ENCODE measurements at regions not wholly inside any gene's neighbourhood (a gene's known extent, or its start where the extent isn't known, plus 50 kb on each side); places are given as distances from the start of the nearest gene placed in this dataset.

- no peak for DNase-seq (ENCODE audit: low spot score)
- peaks cover 0 to 15% (median 0%) of the 10 kb centered on the region in 4 donors for H3K27me3 ChIP-seq (ENCODE audit: control insufficient read depth in 4 of 4, insufficient read depth in 4 of 4, low read length in 3 of 4)
Observed at GRCh38 chr1:38784452-38785284, 74.9 kb downstream of the RRAGC start.

GRCh38 chr1:38783640-38784229, 75.8 kb downstream of the RRAGC start:
- H3K9me3 ChIP-seq (ENCODE audit: control insufficient read depth in 4 of 4, low read length in 3 of 4), result no peaks in the 10 kb centered on the region
- no peak for TF ChIP-seq CTCF (IDR thresholded peaks at IDR 0.05; ENCODE audit: low read depth, low read length, missing input control)
- TF ChIP-seq MAX (IDR thresholded peaks at IDR 0.05), result no peak
- TF ChIP-seq RXRA (IDR thresholded peaks at IDR 0.05), result no peak
- TF ChIP-seq NR2F2 (IDR thresholded peaks at IDR 0.05), result no peak
- no peak for TF ChIP-seq REST (IDR thresholded peaks at IDR 0.05)
- no peak for TF ChIP-seq YY1 (IDR thresholded peaks at IDR 0.05)
- TF ChIP-seq TAF1 (conservative IDR thresholded peaks at IDR 0.05), result no peak
- TF ChIP-seq ATF3 (IDR thresholded peaks at IDR 0.05), result no peak
- no peak for TF ChIP-seq FOXA1 (IDR thresholded peaks at IDR 0.05)
- TF ChIP-seq HNF4A (conservative IDR thresholded peaks at IDR 0.05), result no peak
- no peak for TF ChIP-seq ZBTB33 (IDR thresholded peaks at IDR 0.05)
- no peak overlapping the region for H3K9ac ChIP-seq (ENCODE audit: low read depth in 1 of 2, low read length in 2 of 2)
- H3K4me3 ChIP-seq (ENCODE audit: low read depth in 1 of 3, low read length in 3 of 3), result no peak overlapping the region
- DNase-seq (ENCODE audit: low spot score), result no peak
- peaks cover 0 to 4% (median 0%) of the 10 kb centered on the region in 4 donors for H3K4me1 ChIP-seq (ENCODE audit: control insufficient read depth in 4 of 4, insufficient read depth in 4 of 4, low read length in 3 of 4)
- no peaks in the 10 kb centered on the region for H3K36me3 ChIP-seq (ENCODE audit: control insufficient read depth in 4 of 4, insufficient read depth in 3 of 4, low read depth in 1 of 4, low read length in 3 of 4)
- H3K27ac ChIP-seq (ENCODE audit: low read depth in 1 of 2, low read length in 2 of 2), result no peak overlapping the region
- 23% methylated on average over 34 of the region's 34 CpGs for WGBS
- H3K27me3 ChIP-seq (ENCODE audit: control insufficient read depth in 4 of 4, insufficient read depth in 4 of 4, low read length in 3 of 4), result peaks cover 0 to 8% (median 0%) of the 10 kb centered on the region in 4 donors

More at GRCh38 chr1:38784452-38785284, 74.9 kb downstream of the RRAGC start:
- 90% methylated on average over 6 of the region's 6 CpGs for WGBS
- H3K4me3 ChIP-seq (ENCODE audit: low read depth in 1 of 3, low read length in 3 of 3), result no peak overlapping the region
- TF ChIP-seq FOXA2 (IDR thresholded peaks at IDR 0.05), result no peak
- TF ChIP-seq FOXA1 (IDR thresholded peaks at IDR 0.05), result no peak
- no peak for TF ChIP-seq CTCF (IDR thresholded peaks at IDR 0.05; ENCODE audit: low read depth, low read length, missing input control)
- TF ChIP-seq RXRA (IDR thresholded peaks at IDR 0.05), result no peak
- TF ChIP-seq TAF1 (conservative IDR thresholded peaks at IDR 0.05), result no peak
- TF ChIP-seq GABPA (IDR thresholded peaks at IDR 0.05 in 1 of 2, conservative IDR thresholded peaks at IDR 0.05 in 1 of 2), result no peak
- no peak for TF ChIP-seq RAD21 (IDR thresholded peaks at IDR 0.05)
- no peak for TF ChIP-seq NR2F2 (IDR thresholded peaks at IDR 0.05)
- no peaks in the 10 kb centered on the region for H3K9me3 ChIP-seq (ENCODE audit: control insufficient read depth in 4 of 4, low read length in 3 of 4)
- peaks cover 0 to 4% (median 0%) of the 10 kb centered on the region in 4 donors for H3K4me1 ChIP-seq (ENCODE audit: control insufficient read depth in 4 of 4, insufficient read depth in 4 of 4, low read length in 3 of 4)
- H3K9ac ChIP-seq (ENCODE audit: low read depth in 1 of 2, low read length in 2 of 2), result no peak overlapping the region
- H3K36me3 ChIP-seq (ENCODE audit: control insufficient read depth in 4 of 4, insufficient read depth in 3 of 4, low read depth in 1 of 4, low read length in 3 of 4), result no peaks in the 10 kb centered on the region
- no peak overlapping the region for H3K27ac ChIP-seq (ENCODE audit: low read depth in 1 of 2, low read length in 2 of 2)

Data from liver (tissue), 8 donors.